UCSD-AML1 (cell line): ENCODE measurements at regions not wholly inside any gene's neighbourhood (a gene's known extent, or its start where the extent isn't known, plus 50 kb on each side); places are given as distances from the start of the nearest gene placed in this dataset.

Experiments
- DNase-seq: peaks from one replicate; lab custom pipeline; 2025; ENCODE audit not compliant: unreplicated experiment; lab: John Stamatoyannopoulos, UW

DNA sequence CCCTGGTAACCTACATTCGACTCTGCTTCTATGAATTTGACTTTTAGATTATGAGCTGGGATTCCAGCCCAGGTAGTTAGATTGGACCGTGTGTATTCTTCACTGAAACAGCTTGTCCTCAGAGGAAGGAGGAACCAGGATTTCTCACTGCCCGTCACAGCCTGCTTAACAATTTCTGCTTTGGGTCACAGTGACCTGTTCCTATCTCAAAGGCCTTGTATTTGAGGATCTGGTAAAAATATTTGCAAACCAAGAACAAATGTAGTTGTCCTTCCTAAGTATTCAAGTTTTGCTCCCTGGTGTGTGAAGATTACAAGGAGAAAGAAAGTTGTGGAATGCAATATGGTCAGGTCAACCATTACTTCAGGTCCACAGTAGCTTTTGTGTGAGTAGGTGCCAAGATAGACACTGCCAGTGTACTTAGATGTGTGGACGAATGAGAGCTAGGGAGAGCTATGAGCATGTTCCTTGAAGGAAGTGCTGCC, 55.1 kb downstream of the KIF4B start:
- no peak for DNase-seq

DNA sequence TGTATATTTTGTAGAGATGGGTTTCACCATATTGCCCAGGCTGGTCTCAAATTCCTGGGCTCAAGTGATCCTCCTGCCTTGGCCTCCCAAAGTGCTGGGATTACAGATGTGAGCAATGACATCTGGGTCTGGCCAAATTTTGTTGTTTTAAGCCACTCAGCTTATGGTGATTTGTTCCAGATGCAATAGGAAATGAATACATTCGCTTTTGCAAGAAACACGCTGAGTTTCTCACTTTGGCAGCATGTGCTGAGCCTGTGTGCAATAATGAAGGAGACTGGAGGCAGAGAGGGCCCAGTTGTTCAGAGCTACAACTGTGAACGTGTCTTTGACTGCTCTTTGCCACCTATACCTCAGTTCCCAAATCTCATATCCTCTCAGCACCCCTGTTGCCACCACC, 56.4 kb downstream of the KIF4B start:
- DNase-seq: no peak

DNA sequence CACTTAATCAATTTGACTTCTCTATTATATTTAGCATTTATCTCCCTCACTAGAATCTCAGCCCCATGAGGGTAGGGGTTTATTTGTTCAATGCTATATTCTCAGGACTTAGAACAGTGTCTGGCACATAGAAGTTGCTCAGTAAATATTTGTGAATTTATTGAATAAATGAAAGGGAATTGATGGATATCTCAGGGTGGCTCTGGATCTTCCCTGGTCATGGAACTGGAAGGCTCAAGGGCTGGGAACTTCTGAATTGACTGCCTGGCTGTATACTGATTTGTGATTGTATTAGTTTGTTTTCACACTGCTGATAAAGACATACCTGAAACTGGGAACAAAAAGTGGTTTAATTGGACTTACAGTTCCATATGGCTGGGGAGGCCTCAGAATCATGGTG, 57.2 kb downstream of the KIF4B start:
- no peak for DNase-seq

DNA sequence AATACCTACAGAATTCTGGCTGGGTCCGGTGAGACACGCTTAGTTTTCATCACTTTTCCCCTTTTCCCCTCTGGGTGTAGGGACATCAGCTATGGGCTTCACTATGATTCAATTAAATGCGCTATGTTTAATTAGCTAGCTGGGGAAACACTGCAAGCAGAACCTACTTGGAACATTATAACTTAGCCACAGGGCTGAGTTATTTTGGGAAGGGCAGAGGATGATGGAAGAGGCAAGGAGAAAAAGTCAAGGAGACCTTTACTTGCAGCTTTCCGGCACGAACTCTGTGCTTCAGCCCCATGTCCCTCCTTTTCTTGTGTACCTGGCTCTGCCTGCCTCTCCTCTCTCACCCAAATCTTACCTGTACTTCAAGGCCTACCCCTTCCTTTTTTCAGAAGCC, 62.8 kb downstream of the KIF4B start:
- no peak for DNase-seq

DNA sequence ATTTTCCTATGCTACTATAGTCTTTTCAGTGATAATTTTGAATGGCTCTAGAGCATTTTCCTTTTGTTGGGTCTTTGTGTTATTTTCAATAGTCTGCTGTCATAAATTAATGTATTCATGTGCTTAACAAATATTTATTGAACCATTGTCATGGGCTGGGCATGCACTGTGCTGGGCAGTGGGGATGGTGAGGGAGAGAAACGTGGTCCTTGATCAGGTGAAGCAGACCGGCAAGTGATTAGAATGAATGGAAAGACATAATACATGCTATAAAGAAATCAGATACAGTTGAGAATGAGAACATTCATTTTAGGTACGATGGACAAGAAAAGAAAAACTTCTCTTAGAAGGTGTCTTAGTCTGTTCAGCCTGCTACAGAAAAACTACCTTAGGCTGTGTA, 66.1 kb downstream of the KIF4B start:
- no peak for DNase-seq

DNA sequence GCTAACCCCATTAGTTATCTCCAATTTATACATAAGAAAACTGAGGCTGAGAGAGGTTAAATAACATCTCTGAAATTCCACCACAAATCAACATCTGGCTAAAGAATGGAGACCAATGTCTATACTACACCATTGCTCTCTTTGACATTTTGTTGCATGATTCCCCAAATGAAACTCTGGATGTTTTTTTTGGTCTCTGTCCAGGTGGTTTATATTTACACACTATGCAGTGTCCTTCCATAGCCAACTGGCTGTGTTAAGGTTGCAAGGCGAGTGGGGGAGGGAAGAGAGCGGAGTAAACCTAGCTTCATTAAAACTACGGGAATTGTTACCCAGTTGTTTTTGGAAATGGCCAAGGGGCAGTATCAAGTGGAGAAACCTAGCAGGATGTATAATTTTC, 67.2 kb downstream of the KIF4B start:
- DNase-seq: no peak

DNA sequence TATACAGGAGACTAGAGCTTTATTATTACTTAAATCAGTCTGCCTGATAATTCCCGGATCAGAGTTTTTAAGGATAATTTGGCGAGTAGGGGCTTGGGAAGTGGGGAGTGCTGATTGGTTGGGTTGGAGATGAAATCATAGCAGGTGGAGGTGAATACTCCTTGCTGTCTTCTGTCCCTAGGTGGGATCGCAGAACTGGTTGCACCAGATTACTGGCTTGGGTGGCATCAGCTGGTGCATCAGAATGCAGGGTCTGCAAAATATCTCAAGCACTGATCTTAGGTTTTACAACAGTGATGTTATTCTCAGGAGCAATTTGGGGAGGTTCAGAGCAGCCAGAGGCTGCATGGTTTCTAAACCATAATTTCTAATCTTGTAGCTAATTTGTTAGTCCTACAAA, 68.1 kb downstream of the KIF4B start:
- no peak for DNase-seq

DNA sequence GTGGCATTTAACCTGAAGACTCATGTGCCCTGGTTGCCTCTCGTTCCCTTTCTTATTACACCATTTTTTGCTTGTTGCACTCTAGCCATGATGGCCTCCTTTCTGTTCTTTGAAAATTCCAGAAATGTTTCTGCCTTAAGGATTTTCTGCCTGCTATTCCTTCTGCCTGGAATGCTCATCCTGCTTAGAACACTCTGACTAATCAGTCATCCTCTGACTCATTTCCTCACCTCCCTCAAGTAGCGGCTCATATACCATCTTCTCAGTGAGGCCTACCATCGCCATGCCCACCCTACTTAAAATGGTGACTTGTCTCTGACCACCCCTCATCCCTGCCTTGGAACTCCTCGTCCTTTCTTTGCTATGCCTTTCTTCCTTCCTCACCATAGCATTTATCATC, 68.8 kb downstream of the KIF4B start:
- DNase-seq: no peak

DNA sequence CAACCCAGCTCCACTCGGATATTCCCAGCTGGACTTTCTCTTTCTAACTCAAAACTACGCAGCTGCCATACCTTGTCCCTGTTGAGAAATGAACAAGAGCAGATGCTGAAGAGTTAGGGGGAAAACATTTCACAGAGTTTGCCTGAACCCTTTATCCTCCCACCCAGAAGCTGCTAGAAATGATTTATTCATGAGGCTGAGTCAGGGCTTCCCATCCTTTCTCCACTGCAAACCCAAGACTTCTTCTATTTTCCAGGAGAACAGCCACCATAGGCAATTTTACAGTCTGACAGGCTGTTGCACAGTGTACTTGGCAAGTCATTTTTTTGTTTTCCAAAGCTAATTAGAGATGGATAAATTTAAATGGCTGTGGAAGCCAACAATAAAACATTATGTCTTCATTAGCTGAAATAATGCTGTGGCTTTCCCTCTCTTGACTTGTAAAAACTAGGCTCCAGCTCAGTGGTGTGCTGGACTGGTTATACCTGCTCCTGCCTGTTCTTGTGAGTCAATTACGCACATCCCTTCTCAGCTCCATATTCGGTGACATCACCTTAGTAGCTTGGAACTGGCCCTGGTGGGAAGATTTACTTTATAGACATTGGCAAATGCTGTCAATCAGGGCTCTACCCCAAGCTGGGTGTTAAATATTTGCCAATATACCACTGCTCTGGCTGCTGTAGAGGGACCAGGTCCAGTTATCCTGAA, 71.9 kb downstream of the KIF4B start:
- DNase-seq: no peak

DNA sequence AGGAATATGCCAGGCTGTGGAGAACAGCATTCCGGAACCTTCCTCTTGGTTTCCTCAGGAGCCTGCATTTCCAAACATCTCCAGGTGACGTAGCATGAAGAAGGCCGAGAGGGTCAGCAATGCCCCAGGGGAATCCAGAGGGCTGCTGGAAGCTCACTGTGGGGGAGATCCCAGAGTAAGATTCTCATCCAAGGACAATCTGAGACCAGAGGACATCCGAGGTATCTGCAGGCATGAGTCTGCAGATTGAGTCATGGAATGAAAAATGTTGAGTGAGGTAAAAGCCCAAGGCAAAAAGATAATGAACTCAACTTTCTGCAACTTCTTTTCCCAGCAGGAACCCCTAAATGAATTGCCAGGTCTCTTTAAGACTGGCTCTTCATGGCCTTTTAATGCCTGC, 73.5 kb downstream of the KIF4B start:
- no peak for DNase-seq

DNA sequence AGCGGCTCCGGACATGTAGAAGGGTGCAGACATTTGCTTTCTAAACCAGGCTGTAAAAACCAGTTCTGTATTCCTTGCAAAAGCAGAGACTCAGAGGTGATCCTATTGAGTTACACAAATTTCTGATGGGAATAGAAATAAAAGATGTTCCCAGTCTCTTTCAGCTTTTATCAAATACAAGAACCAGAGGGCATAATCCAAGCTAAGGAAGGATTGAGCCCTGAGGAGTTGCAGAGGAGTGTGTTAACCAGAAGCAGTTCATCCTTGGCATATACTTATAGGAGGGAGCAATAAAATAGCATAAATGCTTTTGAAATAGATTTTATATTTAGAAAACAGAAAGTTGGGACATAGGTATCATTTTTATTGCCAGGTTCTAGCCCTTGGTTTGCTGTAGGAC, 75.3 kb downstream of the KIF4B start:
- no peak for DNase-seq

DNA sequence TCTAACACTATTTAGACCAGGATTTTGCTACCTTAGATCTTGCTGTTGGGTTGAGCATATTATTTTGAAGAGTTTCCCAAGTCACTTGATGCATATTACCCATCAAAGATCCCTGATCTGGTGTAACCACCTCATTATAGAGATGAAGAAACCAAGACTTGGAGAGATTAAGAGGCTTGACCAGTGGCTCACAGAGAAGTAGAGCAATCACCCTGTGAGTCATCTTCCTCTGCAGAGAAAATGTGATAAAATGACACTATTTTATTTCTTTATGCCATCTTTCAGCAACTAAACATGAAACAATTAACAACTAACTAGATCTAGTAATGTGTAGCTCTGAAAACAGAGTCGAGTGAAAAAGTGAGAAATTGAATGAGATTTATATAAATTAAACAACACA, 76.1 kb downstream of the KIF4B start:
- DNase-seq: no peak

DNA sequence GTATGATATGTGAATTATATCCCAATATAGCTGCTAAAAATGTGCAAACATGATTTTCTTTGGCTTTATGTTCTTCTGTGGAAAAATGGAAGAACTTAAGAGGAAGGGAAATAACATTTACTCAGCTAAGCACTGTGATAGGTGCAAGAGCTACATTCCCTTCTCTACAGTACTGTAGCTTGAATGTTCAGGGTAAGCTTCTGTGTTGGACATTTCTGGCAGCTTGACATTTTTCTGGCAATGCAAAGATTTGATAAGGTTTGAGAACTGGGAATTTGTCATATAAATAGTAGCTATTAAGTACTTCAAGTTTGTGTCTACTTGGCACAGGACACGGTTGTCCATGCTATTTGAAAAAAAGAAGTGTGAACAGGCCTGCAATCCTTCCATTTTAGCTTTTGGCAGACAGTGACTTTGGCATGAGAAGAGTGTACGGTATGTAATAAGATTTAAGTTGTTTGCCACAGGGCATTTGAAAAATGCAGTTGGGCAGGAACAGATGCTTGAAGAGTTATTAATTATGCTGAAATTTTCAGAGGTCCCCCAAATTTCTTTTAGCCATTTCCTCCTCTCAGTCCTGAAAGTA, 77.6 kb downstream of the KIF4B start:
- DNase-seq: no peak

DNA sequence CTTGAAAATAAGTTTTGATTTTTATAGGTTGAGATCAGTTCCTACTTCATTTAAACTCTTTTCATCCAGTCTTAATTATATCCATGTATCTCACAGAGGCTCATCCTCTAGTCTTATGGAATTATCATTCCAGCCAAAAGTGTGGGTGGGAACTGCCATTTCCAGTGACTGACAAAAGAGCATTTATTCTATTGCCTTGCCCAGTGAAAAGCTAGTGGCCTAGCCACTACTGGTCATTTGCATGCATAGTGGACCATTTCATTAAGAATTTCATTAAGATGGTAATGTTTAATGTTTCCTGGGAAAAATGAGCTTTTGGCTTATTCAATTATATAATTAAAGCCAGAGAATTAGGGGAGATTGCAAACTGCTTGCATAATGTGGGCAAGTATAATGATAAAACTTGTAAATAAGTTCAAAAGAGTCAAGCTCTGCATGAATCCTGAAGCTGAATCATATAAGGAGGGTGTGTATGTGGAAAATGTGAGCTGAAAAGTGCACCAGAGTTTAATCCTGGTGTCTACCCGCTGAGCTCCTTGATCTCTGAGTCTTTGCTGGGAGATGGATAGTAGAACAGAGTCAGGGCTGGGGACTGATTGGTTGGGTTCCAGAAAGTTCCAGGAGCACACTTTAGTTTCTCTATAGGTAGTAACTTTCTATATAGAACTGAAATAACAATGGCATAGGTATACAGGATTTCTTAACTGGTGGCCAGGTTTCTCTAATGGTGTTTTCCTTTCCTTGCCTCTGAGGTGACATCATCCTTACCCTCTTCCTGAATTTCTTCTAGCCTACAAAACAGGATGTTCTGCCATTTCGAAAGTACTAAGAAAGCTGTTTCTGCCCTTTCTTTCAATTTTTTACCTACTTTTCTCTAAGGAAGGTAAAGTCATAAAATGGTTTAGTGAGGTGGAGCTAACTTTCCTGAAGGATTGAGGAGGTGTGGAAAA, 78.5 kb downstream of the KIF4B start:
- DNase-seq: no peak

DNA sequence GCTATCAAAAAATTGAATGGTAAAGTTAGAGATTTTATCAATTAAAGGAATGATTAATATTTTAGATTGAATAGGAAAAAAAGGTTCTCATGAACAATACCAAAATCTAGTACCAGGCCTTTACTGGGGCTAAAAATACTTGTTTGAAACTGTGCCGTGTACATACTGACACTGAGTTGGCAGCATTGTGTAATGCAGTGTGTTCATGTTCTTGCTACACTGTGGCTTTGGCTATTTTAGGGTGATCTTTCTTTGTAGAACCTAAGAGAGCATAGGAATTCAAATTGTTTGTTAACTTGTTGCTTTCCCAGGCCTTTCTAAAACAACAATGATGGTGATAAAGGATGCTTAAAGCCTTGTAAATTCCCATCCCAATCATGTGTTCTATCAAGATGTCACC, 80.9 kb downstream of the KIF4B start:
- no peak for DNase-seq

DNA sequence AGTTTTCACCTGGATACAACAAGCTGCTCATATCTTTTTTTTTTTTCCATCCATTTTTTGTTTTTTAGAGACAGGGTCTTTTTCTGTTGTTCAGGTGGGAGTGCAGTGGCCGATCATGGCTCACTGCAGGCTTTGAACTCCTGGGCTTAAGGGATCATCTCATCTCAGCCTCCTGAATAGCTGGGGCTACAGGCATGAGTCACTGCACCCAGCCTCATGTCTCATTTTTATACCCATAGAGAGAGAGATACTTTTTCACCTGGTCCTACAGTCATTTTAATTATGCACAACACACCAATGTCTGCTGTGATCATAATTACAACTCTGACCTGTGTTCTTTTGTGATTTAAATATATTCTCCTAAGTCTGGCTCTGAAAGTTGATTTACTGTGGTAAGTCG, 84.4 kb downstream of the KIF4B start:
- no peak for DNase-seq

DNA sequence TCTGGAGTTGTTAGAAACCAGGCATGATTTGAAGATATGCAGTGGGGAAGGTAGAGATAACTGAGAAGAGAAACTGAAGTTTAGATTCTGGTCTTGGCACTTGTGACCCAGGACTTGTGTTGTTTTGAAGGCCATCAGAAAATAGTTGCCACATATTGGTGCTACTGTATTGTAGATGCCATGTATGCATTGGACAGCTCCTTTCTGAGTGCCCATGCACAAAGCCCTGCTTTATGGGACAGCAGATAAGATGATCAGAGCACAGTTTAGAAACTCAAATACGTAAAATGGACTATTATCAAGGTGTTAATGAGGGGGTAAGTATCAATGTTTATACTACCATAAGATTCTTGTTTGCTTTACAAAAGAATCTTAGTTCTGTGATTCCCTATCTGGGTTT, 84.9 kb downstream of the KIF4B start:
- no peak for DNase-seq

DNA sequence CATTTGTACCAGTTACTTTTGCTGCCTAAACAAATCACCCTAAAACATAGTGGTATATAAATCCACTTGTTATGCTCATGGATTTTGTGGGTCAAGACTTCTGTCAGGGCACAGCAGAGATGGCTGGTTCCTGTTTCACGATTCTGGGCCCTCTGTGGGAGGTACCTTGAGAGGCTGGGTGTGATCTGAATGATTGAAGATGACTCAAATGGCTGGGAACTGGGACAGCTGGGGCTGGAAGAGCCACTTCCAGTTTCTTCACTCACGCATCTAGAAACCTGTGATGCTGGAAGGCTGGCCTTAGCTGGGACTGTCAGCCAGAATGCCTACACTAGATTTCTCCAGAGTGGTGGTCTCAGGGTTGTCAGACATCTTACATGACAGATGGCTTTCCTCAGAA, 88.1 kb downstream of the KIF4B start:
- no peak for DNase-seq

DNA sequence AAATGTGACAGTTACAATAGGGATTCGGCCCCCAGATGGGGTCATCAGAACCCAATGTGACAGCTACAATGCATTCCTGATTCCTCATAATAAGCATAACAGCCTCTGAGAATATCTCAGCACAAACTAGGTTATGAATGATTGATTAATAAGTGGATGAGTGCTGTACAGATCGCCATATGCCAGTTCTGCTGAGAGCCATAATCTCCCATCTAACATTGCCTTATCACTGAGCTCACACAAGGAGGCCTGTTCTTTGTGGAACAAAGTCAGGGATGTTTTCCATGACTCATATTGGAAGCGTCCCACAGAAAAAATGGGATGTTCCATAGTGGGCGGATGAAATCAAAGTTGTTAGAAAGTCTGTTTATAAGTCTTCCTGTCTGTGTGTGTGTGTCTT, 89.6 kb downstream of the KIF4B start:
- DNase-seq: no peak

DNA sequence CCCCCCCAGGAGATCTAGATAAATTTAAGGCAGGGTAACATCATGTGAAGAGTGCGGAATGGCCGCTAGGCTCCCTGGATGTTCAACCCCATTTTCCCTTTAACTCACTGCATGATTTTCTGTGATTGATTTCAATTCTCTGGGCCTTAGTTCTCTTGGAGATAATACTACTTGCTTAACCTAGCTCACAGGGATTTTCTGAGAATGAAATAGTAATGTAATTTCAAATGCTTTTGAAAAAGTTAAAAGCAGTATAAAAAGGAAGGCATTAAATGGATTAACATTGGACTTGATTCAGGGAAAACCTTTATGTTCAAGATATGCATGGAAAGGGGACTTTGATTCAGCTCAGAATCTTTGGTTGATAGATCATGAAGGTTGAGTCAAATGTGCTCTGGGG, 90.9 kb downstream of the KIF4B start:
- DNase-seq: no peak

DNA sequence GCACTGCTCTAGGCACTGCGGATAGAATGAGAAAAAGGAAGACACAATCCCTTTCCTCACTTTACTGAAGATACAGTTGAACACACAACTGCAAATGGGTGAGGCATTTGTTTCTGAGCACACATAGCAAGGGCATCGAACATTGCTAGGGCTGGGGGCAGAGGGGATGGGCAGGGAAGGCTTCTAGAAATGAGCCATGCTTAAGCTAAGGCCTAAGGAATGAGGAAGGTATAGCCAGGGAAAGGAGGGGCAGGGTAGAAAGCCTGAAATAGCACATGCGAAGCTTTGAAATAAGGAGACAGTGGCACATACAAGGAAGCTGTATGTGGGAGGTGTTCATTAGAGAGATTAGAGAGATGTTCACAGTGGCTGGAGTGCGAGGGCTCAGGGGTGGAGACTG, 92.7 kb downstream of the KIF4B start:
- no peak for DNase-seq

DNA sequence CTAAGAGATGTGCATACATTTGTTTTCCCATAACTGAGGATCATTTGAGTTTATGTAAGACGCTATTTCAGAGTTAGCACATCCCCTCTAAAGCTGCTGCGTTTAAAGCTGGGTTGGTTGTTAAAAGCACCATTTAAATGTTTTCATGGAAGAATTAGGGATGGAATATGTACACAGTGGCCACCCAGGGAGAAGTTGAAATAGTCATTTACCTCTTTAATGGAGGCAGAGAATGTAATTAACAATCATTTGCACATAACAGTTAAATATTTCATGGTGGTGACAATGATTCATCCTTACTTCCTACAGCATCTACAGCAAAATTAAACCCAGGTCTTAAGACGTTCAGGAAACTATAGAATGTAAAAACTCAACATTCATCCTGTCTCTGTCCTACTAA, 100.3 kb downstream of the KIF4B start:
- DNase-seq: no peak
